ENCODE measurements at regions not wholly inside any gene's neighbourhood (a gene's known extent, or its start where the extent isn't known, plus 50 kb on each side); places are given as distances from the start of the nearest gene placed in this dataset.

- Histone ChIP-seq H3K36me3 (ENCODE audit: low read depth) (no peaks in the 10 kb centered on the region), H3K4me2 (ENCODE audit: unreplicated experiment) (no peak overlapping the region), H3K4me1 (ENCODE audit: insufficient read depth) (no peaks in the 10 kb centered on the region), H3K4me3 (no peak overlapping the region), H3F3A (ENCODE audit: insufficient read depth) (no peaks in the 10 kb centered on the region), H3K27ac (no peak overlapping the region), H3K9ac (no peak overlapping the region), H3K79me2 (ENCODE audit: insufficient read depth) (no peaks in the 10 kb centered on the region), H3K9me3 (ENCODE audit: low read depth) (peaks cover 4% of the 10 kb centered on the region), H2AFZ (no peak overlapping the region), H4K20me1 (ENCODE audit: insufficient read depth) (no peaks in the 10 kb centered on the region), H3K9me2 (ENCODE audit: insufficient read depth) (no peaks in the 10 kb centered on the region), H3K27me3 (replicated peaks; ENCODE audit: insufficient read depth) (no peaks in the 10 kb centered on the region)
- DNase-seq = no peak
- TF ChIP-seq EZH2phosphoT487 (IDR thresholded peaks at IDR 0.05; ENCODE audit: insufficient read depth, low read depth) = no peak
- TF ChIP-seq EZH2 (IDR thresholded peaks at IDR 0.05; ENCODE audit: insufficient read depth, poor library complexity, severe bottlenecking) = no peak
- 40 to 43% methylated on average over 6 of the region's 6 CpGs for WGBS, 2 experiments (ENCODE audit: low coverage in 1 of 2, low lambda C conversion rate in 2 of 2, missing lambda C conversion rate in 2 of 2)
- in situ Hi-C loops (cut with MboI) = no loop called here
Measured at GRCh38 chr7:53740971-53741370, 705.5 kb downstream of the POM121L12 start.

- no peak for DNase-seq
Measured at GRCh38 chr7:53743697-53744402, 708.4 kb downstream of the POM121L12 start.

GRCh38 chr7:53744403-53744760, 708.9 kb downstream of the POM121L12 start:
- H3K27me3 ChIP-seq (replicated peaks; ENCODE audit: insufficient read depth) = no peaks in the 10 kb centered on the region
- H3K4me3 ChIP-seq = no peak overlapping the region
- H3K79me2 ChIP-seq (ENCODE audit: insufficient read depth) = no peaks in the 10 kb centered on the region
- no peak overlapping the region for H3K4me2 ChIP-seq (ENCODE audit: unreplicated experiment)
- TF ChIP-seq EZH2phosphoT487 (IDR thresholded peaks at IDR 0.05; ENCODE audit: insufficient read depth, low read depth) (no peak), EZH2 (IDR thresholded peaks at IDR 0.05; ENCODE audit: insufficient read depth, poor library complexity, severe bottlenecking) (no peak)
- in situ Hi-C loops (cut with MboI) = no loop called here
- H3K36me3 ChIP-seq (ENCODE audit: low read depth) = no peaks in the 10 kb centered on the region
- no peaks in the 10 kb centered on the region for H3K4me1 ChIP-seq (ENCODE audit: insufficient read depth)
- no peak for DNase-seq
- 17 to 24% methylated on average over 4 of the region's 4 CpGs for WGBS, 2 experiments (ENCODE audit: low coverage in 1 of 2, low lambda C conversion rate in 2 of 2, missing lambda C conversion rate in 2 of 2)
- H2AFZ ChIP-seq = no peak overlapping the region
- H3K9ac ChIP-seq = no peak overlapping the region
- H4K20me1 ChIP-seq (ENCODE audit: insufficient read depth) = no peaks in the 10 kb centered on the region
- no peaks in the 10 kb centered on the region for H3K9me2 ChIP-seq (ENCODE audit: insufficient read depth)
- peaks cover 4% of the 10 kb centered on the region for H3K9me3 ChIP-seq (ENCODE audit: low read depth)
- no peaks in the 10 kb centered on the region for H3F3A ChIP-seq (ENCODE audit: insufficient read depth)
- H3K27ac ChIP-seq = no peak overlapping the region

More at GRCh38 chr7:53743697-53744402, 708.4 kb downstream of the POM121L12 start:
- Histone ChIP-seq H3K79me2 (ENCODE audit: insufficient read depth) (no peaks in the 10 kb centered on the region), H2AFZ (no peak overlapping the region), H3K4me2 (ENCODE audit: unreplicated experiment) (no peak overlapping the region), H3K4me3 (no peak overlapping the region), H3K27me3 (replicated peaks; ENCODE audit: insufficient read depth) (no peaks in the 10 kb centered on the region), H3K9me2 (ENCODE audit: insufficient read depth) (no peaks in the 10 kb centered on the region), H3K9ac (no peak overlapping the region), H3K4me1 (ENCODE audit: insufficient read depth) (no peaks in the 10 kb centered on the region), H3K36me3 (ENCODE audit: low read depth) (no peaks in the 10 kb centered on the region), H4K20me1 (ENCODE audit: insufficient read depth) (no peaks in the 10 kb centered on the region), H3F3A (ENCODE audit: insufficient read depth) (no peaks in the 10 kb centered on the region), H3K27ac (no peak overlapping the region), H3K9me3 (ENCODE audit: low read depth) (peaks cover 4% of the 10 kb centered on the region)
- TF ChIP-seq EZH2 (IDR thresholded peaks at IDR 0.05; ENCODE audit: insufficient read depth, poor library complexity, severe bottlenecking) (no peak), EZH2phosphoT487 (IDR thresholded peaks at IDR 0.05; ENCODE audit: insufficient read depth, low read depth) (no peak)
- WGBS, 2 experiments (ENCODE audit: low coverage in 1 of 2, low lambda C conversion rate in 2 of 2, missing lambda C conversion rate in 2 of 2) = 22 to 26% methylated on average over 8 of the region's 8 CpGs
- in situ Hi-C loops (cut with MboI) = no loop called here

GRCh38 chr7:53756946-53757345, 721.5 kb downstream of the POM121L12 start:
- TF ChIP-seq EZH2 (IDR thresholded peaks at IDR 0.05; ENCODE audit: insufficient read depth, poor library complexity, severe bottlenecking) (no peak), EZH2phosphoT487 (IDR thresholded peaks at IDR 0.05; ENCODE audit: insufficient read depth, low read depth) (no peak)
- no peak overlapping the region for H2AFZ ChIP-seq
- WGBS, 2 experiments (ENCODE audit: low coverage in 1 of 2, low lambda C conversion rate in 2 of 2, missing lambda C conversion rate in 2 of 2) = 4 to 6% methylated on average over 3 of the region's 3 CpGs
- no peak overlapping the region for H3K4me3 ChIP-seq
- H3K79me2 ChIP-seq (ENCODE audit: insufficient read depth) = no peaks in the 10 kb centered on the region
- no peak overlapping the region for H3K9ac ChIP-seq
- H3K27me3 ChIP-seq (replicated peaks; ENCODE audit: insufficient read depth) = no peaks in the 10 kb centered on the region
- no peaks in the 10 kb centered on the region for H3K36me3 ChIP-seq (ENCODE audit: low read depth)
- H3K27ac ChIP-seq = no peak overlapping the region
- H4K20me1 ChIP-seq (ENCODE audit: insufficient read depth) = no peaks in the 10 kb centered on the region
- no peaks in the 10 kb centered on the region for H3F3A ChIP-seq (ENCODE audit: insufficient read depth)
- no peaks in the 10 kb centered on the region for H3K4me1 ChIP-seq (ENCODE audit: insufficient read depth)
- H3K9me2 ChIP-seq (ENCODE audit: insufficient read depth) = no peaks in the 10 kb centered on the region
- no peak for DNase-seq
- H3K4me2 ChIP-seq (ENCODE audit: unreplicated experiment) = no peak overlapping the region
- H3K9me3 ChIP-seq (ENCODE audit: low read depth) = no peaks in the 10 kb centered on the region
- in situ Hi-C loops (cut with MboI) = no loop called here

GRCh38 chr7:53768186-53768585, 732.8 kb downstream of the POM121L12 start:
- no peak overlapping the region for H3K4me3 ChIP-seq
- H3K27ac ChIP-seq = no peak overlapping the region
- H4K20me1 ChIP-seq (ENCODE audit: insufficient read depth) = no peaks in the 10 kb centered on the region
- H3K4me1 ChIP-seq (ENCODE audit: insufficient read depth) = no peaks in the 10 kb centered on the region
- no peak overlapping the region for H3K4me2 ChIP-seq (ENCODE audit: unreplicated experiment)
- no peaks in the 10 kb centered on the region for H3F3A ChIP-seq (ENCODE audit: insufficient read depth)
- no peak overlapping the region for H3K9ac ChIP-seq
- H3K36me3 ChIP-seq (ENCODE audit: low read depth) = no peaks in the 10 kb centered on the region
- no peaks in the 10 kb centered on the region for H3K9me2 ChIP-seq (ENCODE audit: insufficient read depth)
- DNase-seq = no peak
- in situ Hi-C loops (cut with MboI) = no loop called here
- no peak for TF ChIP-seq EZH2phosphoT487 (IDR thresholded peaks at IDR 0.05; ENCODE audit: insufficient read depth, low read depth)
- no peak for TF ChIP-seq EZH2 (IDR thresholded peaks at IDR 0.05; ENCODE audit: insufficient read depth, poor library complexity, severe bottlenecking)
- no peaks in the 10 kb centered on the region for H3K79me2 ChIP-seq (ENCODE audit: insufficient read depth)
- H2AFZ ChIP-seq = no peak overlapping the region
- H3K9me3 ChIP-seq (ENCODE audit: low read depth) = no peaks in the 10 kb centered on the region
- no peaks in the 10 kb centered on the region for H3K27me3 ChIP-seq (replicated peaks; ENCODE audit: insufficient read depth)
